Colonic mucosa (tissue), 4 donors: ENCODE measurements at regions not wholly inside any gene's neighbourhood (a gene's known extent, or its start where the extent isn't known, plus 50 kb on each side); places are given as distances from the start of the nearest gene placed in this dataset.

ENCODE experiments used
- DNase-seq: peaks from one replicate; pipeline ENCODE4 v3.0.0-alpha.2; 2020
- H3K27ac ChIP-seq: fragments of 200-600 bp; one replicate; pipeline ENCODE4 v1.8.0; 2021
- H3K27me3 ChIP-seq: fragments of 200-600 bp; one replicate; pipeline ENCODE4 v1.8.0; 2021
- H3K36me3 ChIP-seq: fragments of 200-600 bp; one replicate; pipeline ENCODE4 v1.8.0; 2021
- H3K4me1 ChIP-seq: fragments of 200-600 bp; one replicate; pipeline ENCODE4 v1.8.0; 2021; ENCODE audit warnings: mild to moderate bottlenecking
- H3K4me3 ChIP-seq: fragments of 200-600 bp; one replicate; pipeline ENCODE4 v1.8.0; 2021
- H3K9ac ChIP-seq, 2 donors: one replicate each; pipeline ENCODE4 v1.7.0; 2013; ENCODE audit warnings: control low read depth in 2 of 2, low read depth in 2 of 2, low read length in 2 of 2
- H3K9me3 ChIP-seq: fragments of 200-600 bp; one replicate; pipeline ENCODE4 v1.8.0; 2021
- intact Hi-C: fragments of 100-400 bp; cut with DNase I; formaldehyde crosslinking; loops from one replicate; pipeline ENCODE4 v1.14.1; 2022
- TF ChIP-seq, protein P1 (sequence below): fragments of 200-600 bp; IDR thresholded peaks from one replicate; pipeline ENCODE4 v1.8.0; 2022; ENCODE audit warnings: antibody characterized with exemption, mild to moderate bottlenecking
- donor health status: healthy.
- donor health status: DM: no; HTN: no; CAD: no.
- donor health status: DM: no; HTN: no; CAD: no.

DNA sequence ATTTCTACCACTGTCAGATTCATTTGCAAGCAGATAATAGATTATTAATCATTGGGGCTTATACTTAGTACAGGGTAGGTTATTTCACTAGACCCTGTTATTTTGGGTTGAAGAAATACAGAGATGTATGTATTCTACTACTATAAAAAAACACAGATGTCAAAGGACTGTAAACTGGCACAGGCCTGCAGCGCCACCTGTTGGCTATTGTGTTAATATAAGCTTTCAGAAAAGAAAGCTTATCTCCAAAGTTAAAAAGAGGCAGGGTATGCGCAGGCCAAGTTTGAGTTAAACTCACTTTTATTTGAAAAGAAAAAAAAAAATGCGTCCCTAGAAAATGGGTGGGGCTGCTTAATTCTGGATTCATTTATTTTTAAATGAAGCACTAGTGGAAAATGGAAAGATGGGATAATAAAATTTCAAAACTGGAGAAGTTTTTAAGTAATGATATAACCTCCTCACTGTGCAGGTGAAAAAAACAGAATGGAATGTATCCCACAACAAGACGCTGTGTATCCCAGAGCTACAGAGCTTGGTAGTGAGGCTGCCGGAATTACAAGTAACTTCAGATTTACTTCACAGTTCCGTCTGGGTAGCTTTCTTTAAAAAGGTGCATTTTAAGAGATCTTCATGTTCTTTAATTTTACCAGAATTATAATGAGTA lies 407.2 kb upstream of the TGFBR2 start:
- intact Hi-C loops, result loop anchor here (2.0 to 10.0 kb wide), 3 partner anchors 87 to 184 kb away; no protein-coding TSS in a partner anchor
- Histone ChIP-seq H3K9me3 (no peaks in the 10 kb centered on the region), H3K36me3 (no peaks in the 10 kb centered on the region), H3K27ac (no peak overlapping the region), H3K4me1 (no peaks in the 10 kb centered on the region), H3K27me3 (no peaks in the 10 kb centered on the region), H3K4me3 (no peak overlapping the region), H3K9ac (no peak overlapping the region)
- TF ChIP-seq, protein P1, sequence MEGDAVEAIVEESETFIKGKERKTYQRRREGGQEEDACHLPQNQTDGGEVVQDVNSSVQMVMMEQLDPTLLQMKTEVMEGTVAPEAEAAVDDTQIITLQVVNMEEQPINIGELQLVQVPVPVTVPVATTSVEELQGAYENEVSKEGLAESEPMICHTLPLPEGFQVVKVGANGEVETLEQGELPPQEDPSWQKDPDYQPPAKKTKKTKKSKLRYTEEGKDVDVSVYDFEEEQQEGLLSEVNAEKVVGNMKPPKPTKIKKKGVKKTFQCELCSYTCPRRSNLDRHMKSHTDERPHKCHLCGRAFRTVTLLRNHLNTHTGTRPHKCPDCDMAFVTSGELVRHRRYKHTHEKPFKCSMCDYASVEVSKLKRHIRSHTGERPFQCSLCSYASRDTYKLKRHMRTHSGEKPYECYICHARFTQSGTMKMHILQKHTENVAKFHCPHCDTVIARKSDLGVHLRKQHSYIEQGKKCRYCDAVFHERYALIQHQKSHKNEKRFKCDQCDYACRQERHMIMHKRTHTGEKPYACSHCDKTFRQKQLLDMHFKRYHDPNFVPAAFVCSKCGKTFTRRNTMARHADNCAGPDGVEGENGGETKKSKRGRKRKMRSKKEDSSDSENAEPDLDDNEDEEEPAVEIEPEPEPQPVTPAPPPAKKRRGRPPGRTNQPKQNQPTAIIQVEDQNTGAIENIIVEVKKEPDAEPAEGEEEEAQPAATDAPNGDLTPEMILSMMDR, result peak; percentile 74
- peak; percentile 72 for DNase-seq

DNA sequence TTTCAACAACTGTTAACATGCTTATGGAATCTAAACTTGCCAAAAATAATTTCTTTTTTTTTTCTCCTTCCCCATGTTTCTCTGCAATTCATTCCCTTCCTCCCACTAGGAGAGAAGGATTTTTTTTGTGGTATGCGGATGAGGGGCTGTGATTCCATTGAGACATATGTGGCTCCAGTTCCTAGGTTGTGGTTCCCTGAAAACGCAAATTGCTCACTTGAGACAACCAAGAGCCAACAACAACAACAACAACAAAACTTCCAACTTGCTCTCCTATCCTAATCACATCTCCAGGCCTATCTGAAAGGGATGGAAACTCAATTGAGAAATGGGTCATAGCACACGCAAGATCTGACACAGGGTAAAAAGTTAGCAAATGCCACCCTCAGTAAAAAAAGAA lies 406.5 kb upstream of the TGFBR2 start:
- DNase-seq, result no peak
- intact Hi-C loops, result loop anchor here (2.0 to 10.0 kb wide), 4 partner anchors 88 to 495 kb away; no protein-coding TSS in a partner anchor
- H3K27ac ChIP-seq, result no peak overlapping the region
- H3K4me3 ChIP-seq, result no peak overlapping the region
- no peaks in the 10 kb centered on the region for H3K9me3 ChIP-seq
- H3K27me3 ChIP-seq, result no peaks in the 10 kb centered on the region
- H3K9ac ChIP-seq, result no peak overlapping the region
- H3K4me1 ChIP-seq, result no peaks in the 10 kb centered on the region
- H3K36me3 ChIP-seq, result no peaks in the 10 kb centered on the region
- TF ChIP-seq, protein P1, result no peak

DNA sequence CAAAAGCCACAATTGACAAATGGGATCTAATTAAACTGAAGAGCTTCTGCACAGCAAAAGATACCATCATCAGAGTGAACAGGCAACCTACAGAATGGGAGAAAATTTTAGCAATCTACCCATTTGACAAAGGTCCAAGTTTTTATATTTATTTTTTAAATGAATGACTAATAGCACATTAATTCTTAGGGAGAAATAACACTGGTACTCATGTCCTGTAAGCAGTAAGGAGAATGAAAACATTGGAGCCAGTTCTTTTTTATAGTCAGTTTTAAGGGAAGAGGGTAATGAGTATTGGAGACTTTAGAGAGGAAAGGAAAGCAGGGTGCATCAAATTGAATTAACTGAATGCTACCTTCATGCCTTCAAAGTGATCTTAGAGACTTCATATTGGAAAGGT lies 404.7 kb upstream of the TGFBR2 start:
- TF ChIP-seq, protein P1, result no peak
- no peak overlapping the region for H3K4me3 ChIP-seq
- DNase-seq, result no peak
- no peaks in the 10 kb centered on the region for H3K9me3 ChIP-seq
- H3K4me1 ChIP-seq, result no peaks in the 10 kb centered on the region
- no peaks in the 10 kb centered on the region for H3K27me3 ChIP-seq
- H3K9ac ChIP-seq, result no peak overlapping the region
- intact Hi-C loops, result loop anchor here (10.0 kb wide), 1 partner anchor 493 kb away; no protein-coding TSS in a partner anchor
- H3K27ac ChIP-seq, result no peak overlapping the region
- no peaks in the 10 kb centered on the region for H3K36me3 ChIP-seq

DNA sequence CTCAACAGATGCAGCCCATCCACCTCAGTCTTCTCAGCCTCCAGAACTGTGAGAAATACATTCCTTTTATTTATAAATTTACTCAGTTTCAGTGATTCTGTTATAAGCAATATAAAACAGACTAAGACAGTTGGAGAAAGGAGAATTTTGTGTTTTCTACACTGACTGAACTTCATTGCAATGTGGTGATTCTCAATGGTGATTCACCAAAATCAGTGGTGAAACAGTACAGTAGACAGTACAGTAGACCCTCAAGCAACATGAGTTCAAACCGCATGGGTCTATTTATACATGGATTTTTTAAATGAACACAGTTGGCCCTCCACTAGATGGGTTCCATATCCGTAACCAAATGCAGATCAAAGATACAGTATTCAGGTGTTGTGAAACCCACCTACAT lies 403.1 kb upstream of the TGFBR2 start:
- Histone ChIP-seq H3K27me3 (no peaks in the 10 kb centered on the region), H3K4me3 (no peak overlapping the region), H3K9ac (no peak overlapping the region), H3K4me1 (no peaks in the 10 kb centered on the region), H3K36me3 (no peaks in the 10 kb centered on the region), H3K9me3 (no peaks in the 10 kb centered on the region), H3K27ac (no peak overlapping the region)
- TF ChIP-seq, protein P1, result no peak
- DNase-seq, result no peak
- intact Hi-C loops, result loop anchor here (10.0 kb wide), 1 partner anchor 492 kb away; no protein-coding TSS in a partner anchor

DNA sequence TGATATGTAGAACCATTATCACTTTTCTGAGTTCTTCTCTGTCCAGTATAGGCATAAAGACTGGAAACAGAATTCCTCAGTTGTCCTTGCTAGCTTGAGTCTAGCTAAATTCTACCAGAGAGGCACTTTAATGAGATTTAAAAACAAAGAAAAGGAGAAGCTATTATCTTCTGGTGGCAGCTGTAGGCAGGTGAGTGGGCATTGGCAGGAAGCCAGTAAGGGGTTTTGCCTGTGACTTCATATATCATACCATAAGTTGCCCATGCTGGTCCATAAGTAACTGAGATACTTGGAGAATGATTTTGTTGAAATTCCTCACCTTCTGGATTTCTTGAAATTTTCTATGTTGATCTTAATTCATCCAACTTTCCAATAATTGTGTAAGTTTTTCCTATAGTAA lies 402.3 kb upstream of the TGFBR2 start:
- no peak for DNase-seq
- intact Hi-C loops, result loop anchor here (10.0 kb wide), 1 partner anchor 491 kb away; no protein-coding TSS in a partner anchor
- Histone ChIP-seq H3K36me3 (no peaks in the 10 kb centered on the region), H3K27ac (no peak overlapping the region), H3K4me1 (no peaks in the 10 kb centered on the region), H3K9ac (no peak overlapping the region), H3K27me3 (no peaks in the 10 kb centered on the region), H3K4me3 (no peak overlapping the region), H3K9me3 (no peaks in the 10 kb centered on the region)
- TF ChIP-seq, protein P1, result no peak
